GM12878 (cell line): ENCODE measurements at regions not wholly inside any gene's neighbourhood (a gene's known extent, or its start where the extent isn't known, plus 50 kb on each side); places are given as distances from the start of the nearest gene placed in this dataset.

Source experiments
- ATAC-seq: fragments of 200-7000 bp; cut with Tn5 transposase; 3 replicates; pipeline ENCODE4 v1.9.1; 2020; ENCODE audit warnings: mild to moderate bottlenecking, moderate library complexity
- BruUV-seq: library from RNA; stranded (reverse); fragments of 400-500 nt; replicated peaks from 2 replicates; lab custom pipeline; 2021; lab: Mats Ljungman, UMichigan
- CTCF ChIA-PET: fragments of 300-600 bp; sonication (Branson Sonifier 250); formaldehyde crosslinking; extraction: SDS; loops from one replicate; lab custom pipeline; 2021; ENCODE audit warnings: inconsistent platforms; lab: Yijun Ruan, JAX
- POLR2A ChIA-PET: fragments of 350-600 bp; formaldehyde crosslinking; extraction: SDS; loops from one replicate; lab custom pipeline; 2021; ENCODE audit warnings: inconsistent platforms; lab: Charles Lee
- RAD21 ChIA-PET: fragments of 300-600 bp; sonication (Branson Sonifier 250); formaldehyde crosslinking; loops from one replicate; lab custom pipeline; 2023; ENCODE audit warnings: antibody characterized with exemption; ENCODE audit not compliant: unreplicated experiment; lab: Charles Lee
- SMC1A ChIA-PET: fragments of 300-600 bp; sonication (Branson Sonifier 250); formaldehyde crosslinking; loops from one replicate; lab custom pipeline; 2023; ENCODE audit not compliant: unreplicated experiment, uncharacterized antibody; lab: Charles Lee
- DNase-seq: peaks from one replicate; pipeline ENCODE4 v3.0.0-alpha.2; 2011; ENCODE audit warnings: low read depth, low spot score
- FAIRE-seq: peaks from 3 replicates; lab custom pipeline; 2011; peaks lifted over from hg19 to GRCh38; lab: Jason Lieb, UNC
- H2AFZ ChIP-seq: 2 replicates; pipeline ENCODE4 v1.6.0; 2011; ENCODE audit warnings: low read depth, low read length, control low read depth; ENCODE audit not compliant: control insufficient read depth
- H3K27ac ChIP-seq: 2 replicates; pipeline ENCODE4 v1.5.1; 2011; ENCODE audit warnings: control low read depth; ENCODE audit not compliant: control insufficient read depth, insufficient read depth
- H3K27me3 ChIP-seq, 2 experiments: replicated peaks in 1 of 2; 2 replicates each; pipeline versions ENCODE4 v1.6.0 to v1.6.1; 2011; ENCODE audit warnings: low read length in 1 of 2; ENCODE audit not compliant: control insufficient read depth in 2 of 2, insufficient read depth in 2 of 2
- H3K36me3 ChIP-seq, 2 experiments: 2 replicates each; pipeline ENCODE4 v1.5.1; 2011; ENCODE audit warnings: low read length in 1 of 2; ENCODE audit not compliant: control insufficient read depth in 2 of 2, insufficient read depth in 2 of 2
- H3K4me1 ChIP-seq: 2 replicates; pipeline ENCODE4 v1.6.1; 2011; ENCODE audit warnings: mild to moderate bottlenecking, low read length, moderate library complexity, mixed read lengths; ENCODE audit not compliant: control insufficient read depth, insufficient read depth
- H3K4me2 ChIP-seq: 2 replicates; pipeline ENCODE4 v1.6.0; 2011; ENCODE audit warnings: control low read depth; ENCODE audit not compliant: control insufficient read depth, insufficient read depth
- H3K4me3 ChIP-seq: fragments of 200-600 bp; sonication (generic); 2 replicates; pipeline ENCODE4 v1.5.1; 2016
- H3K79me2 ChIP-seq: 2 replicates; pipeline ENCODE4 v1.6.0; 2011; ENCODE audit warnings: low read length; ENCODE audit not compliant: control insufficient read depth, insufficient read depth
- H3K9ac ChIP-seq: 2 replicates; pipeline ENCODE4 v1.8.0; 2011; ENCODE audit warnings: low read length, control low read depth, mixed read lengths; ENCODE audit not compliant: control insufficient read depth, insufficient read depth
- H3K9me3 ChIP-seq: replicated peaks from 3 replicates; pipeline ENCODE4 v1.5.1; 2011; ENCODE audit warnings: mild to moderate bottlenecking, low read length; ENCODE audit not compliant: control insufficient read depth, insufficient read depth
- H4K20me1 ChIP-seq: 2 replicates; pipeline ENCODE4 v1.6.0; 2011; ENCODE audit not compliant: control insufficient read depth, insufficient read depth
- CEBPB ChIP-seq, 2 experiments: fragments of 150-350 bp in 1 of 2; IDR thresholded peaks; 2 replicates each; pipeline ENCODE4 v1.6.1; 2012 to 2014; ENCODE audit warnings: low read depth in 2 of 2, low read length in 2 of 2, borderline replicate concordance in 1 of 2, inconsistent platforms in 1 of 2
- ESRRA ChIP-seq: IDR thresholded peaks from 2 replicates; pipeline ENCODE4 v1.6.1; 2012; ENCODE audit warnings: mild to moderate bottlenecking, low read length, improper control_type of control experiment
- EZH2 ChIP-seq: IDR thresholded peaks from 2 replicates; pipeline ENCODE4 v1.6.1; 2012; ENCODE audit warnings: low read depth, mild to moderate bottlenecking, control low read depth, inconsistent platforms, low read length, borderline replicate concordance; ENCODE audit not compliant: control insufficient read depth
- HCFC1 ChIP-seq: fragments of 150-350 bp; IDR thresholded peaks from 2 replicates; pipeline ENCODE4 v1.6.1; 2014; ENCODE audit warnings: low read length
- KAT2A ChIP-seq: conservative IDR thresholded peaks from 2 replicates; pipeline ENCODE4 v1.6.1; 2011; ENCODE audit warnings: low read depth, low read length; ENCODE audit not compliant: control insufficient read depth
- PAX8 ChIP-seq: fragments of 450-650 bp; IDR thresholded peaks from 2 replicates; pipeline ENCODE4 v1.6.1; 2017; ENCODE audit warnings: mild to moderate bottlenecking, moderate library complexity
- RAD51 ChIP-seq: fragments of 450-650 bp; IDR thresholded peaks from 2 replicates; pipeline ENCODE4 v1.6.1; 2016; ENCODE audit warnings: moderate library complexity, mild to moderate bottlenecking, inconsistent platforms
- RFX5 ChIP-seq: IDR thresholded peaks from 2 replicates; pipeline ENCODE4 v1.6.1; 2011; ENCODE audit warnings: low read depth, low read length, improper control_type of control experiment
- SIN3A ChIP-seq: IDR thresholded peaks from 2 replicates; pipeline ENCODE4 v1.6.1; 2012; ENCODE audit warnings: low read depth, low read length, improper control_type of control experiment
- ZNF24 ChIP-seq: fragments of 450-650 bp; IDR thresholded peaks from 2 replicates; pipeline ENCODE4 v1.6.1; 2017; ENCODE audit warnings: antibody characterized with exemption, mild to moderate bottlenecking
- WGBS: methylation state at CpG from one replicate; pipeline ENCODE4 v1.1.6; 2016; ENCODE audit warnings: low lambda C conversion rate; ENCODE audit not compliant: insufficient replicate concordance, insufficient coverage; ENCODE audit errors: missing lambda C conversion rate; 5-methylcytosine and 5-hydroxymethylcytosine counted together
- in situ Hi-C: fragments of 300-500 bp; cut with MboI; formaldehyde crosslinking; loops from 9 replicates; pipeline ENCODE4 v1.14.3; 2018; ENCODE audit warnings: mixed read lengths
- intact Hi-C: fragments of 100-400 bp; cut with micrococcal nuclease; formaldehyde crosslinking; loops from one replicate; pipeline ENCODE4 v1.14.2; 2022; ENCODE audit not compliant: unreplicated experiment
- TF ChIP-seq, protein P1 (sequence below): IDR thresholded peaks from 2 replicates; pipeline ENCODE4 v1.6.1; 2012; ENCODE audit warnings: mild to moderate bottlenecking, low read depth, low read length
- TF ChIP-seq, protein P2 (sequence below): fragments of 450-650 bp; IDR thresholded peaks from 2 replicates; pipeline ENCODE4 v1.6.1; 2016; ENCODE audit warnings: mild to moderate bottlenecking
- TF ChIP-seq, protein P3 (sequence below): IDR thresholded peaks from 2 replicates; pipeline ENCODE4 v1.6.1; 2012; ENCODE audit warnings: low read depth, low read length, improper control_type of control experiment
- TF ChIP-seq, protein P4 (sequence below): fragments of 450-650 bp; IDR thresholded peaks from 2 replicates; pipeline ENCODE4 v1.6.1; 2017; ENCODE audit warnings: mild to moderate bottlenecking, moderate library complexity
- TF ChIP-seq, protein P5 (sequence below): IDR thresholded peaks from 2 replicates; pipeline ENCODE4 v1.6.1; 2011; ENCODE audit warnings: mild to moderate bottlenecking, low read depth, low read length, moderate library complexity; ENCODE audit not compliant: insufficient replicate concordance

DNA sequence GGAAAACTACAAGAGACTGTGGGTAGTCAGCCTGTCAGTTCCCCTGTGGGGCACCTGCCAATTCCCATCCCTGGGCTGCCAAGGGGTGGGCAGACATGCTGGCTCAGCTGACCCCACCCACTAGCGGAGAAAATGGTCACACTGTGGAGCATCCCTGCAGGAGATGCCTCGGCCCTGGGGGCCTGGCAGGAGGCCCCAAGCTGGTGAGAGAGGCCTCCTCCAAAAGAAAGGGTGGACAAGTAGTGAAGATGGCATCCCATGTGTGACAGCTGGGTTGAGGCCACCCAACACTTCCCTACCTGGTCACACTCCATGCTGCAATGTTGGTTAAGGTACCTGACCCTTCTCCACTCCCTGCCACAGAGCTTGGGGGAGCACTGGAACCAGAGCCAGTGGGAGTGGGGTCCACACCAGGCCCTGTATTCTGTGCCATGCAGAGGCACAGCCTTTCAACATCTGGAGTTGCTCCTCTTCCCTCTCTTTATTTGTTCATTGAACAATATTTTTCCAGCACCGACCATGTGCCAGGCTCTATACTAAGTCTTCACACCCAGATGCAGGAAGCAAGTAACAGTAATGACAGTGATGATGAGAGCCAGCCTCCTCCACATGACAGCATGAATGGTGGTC, 59.5 kb downstream of the KLHDC7A start:
- no peak for ATAC-seq
- in situ Hi-C loops (no loop called here), intact Hi-C loops (no loop called here)
- Histone ChIP-seq H4K20me1 (no peaks in the 10 kb centered on the region), H3K4me3 (no peak overlapping the region), H3K4me1 (no peaks in the 10 kb centered on the region), H3K9me3 (no peaks in the 10 kb centered on the region), H3K36me3 (no peaks in the 10 kb centered on the region), H3K27me3 (peaks cover 0 to 2% of the 10 kb centered on the region in 2 experiments; a peak in 2 of 4 replicates), H3K9ac (no peak overlapping the region), H2AFZ (no peak overlapping the region), H3K27ac (no peak overlapping the region), H3K4me2 (no peak overlapping the region), H3K79me2 (no peaks in the 10 kb centered on the region)
- no TSS peak for BruUV-seq
- CTCF ChIA-PET = no interaction called here
- SMC1A ChIA-PET = no interaction called here
- POLR2A ChIA-PET = no interaction called here
- FAIRE-seq = no peak
- DNase-seq = no peak
- RAD21 ChIA-PET = no interaction called here
- WGBS = 4% methylated on average over 2 of the region's 3 CpGs
- TF ChIP-seq, protein P1, sequence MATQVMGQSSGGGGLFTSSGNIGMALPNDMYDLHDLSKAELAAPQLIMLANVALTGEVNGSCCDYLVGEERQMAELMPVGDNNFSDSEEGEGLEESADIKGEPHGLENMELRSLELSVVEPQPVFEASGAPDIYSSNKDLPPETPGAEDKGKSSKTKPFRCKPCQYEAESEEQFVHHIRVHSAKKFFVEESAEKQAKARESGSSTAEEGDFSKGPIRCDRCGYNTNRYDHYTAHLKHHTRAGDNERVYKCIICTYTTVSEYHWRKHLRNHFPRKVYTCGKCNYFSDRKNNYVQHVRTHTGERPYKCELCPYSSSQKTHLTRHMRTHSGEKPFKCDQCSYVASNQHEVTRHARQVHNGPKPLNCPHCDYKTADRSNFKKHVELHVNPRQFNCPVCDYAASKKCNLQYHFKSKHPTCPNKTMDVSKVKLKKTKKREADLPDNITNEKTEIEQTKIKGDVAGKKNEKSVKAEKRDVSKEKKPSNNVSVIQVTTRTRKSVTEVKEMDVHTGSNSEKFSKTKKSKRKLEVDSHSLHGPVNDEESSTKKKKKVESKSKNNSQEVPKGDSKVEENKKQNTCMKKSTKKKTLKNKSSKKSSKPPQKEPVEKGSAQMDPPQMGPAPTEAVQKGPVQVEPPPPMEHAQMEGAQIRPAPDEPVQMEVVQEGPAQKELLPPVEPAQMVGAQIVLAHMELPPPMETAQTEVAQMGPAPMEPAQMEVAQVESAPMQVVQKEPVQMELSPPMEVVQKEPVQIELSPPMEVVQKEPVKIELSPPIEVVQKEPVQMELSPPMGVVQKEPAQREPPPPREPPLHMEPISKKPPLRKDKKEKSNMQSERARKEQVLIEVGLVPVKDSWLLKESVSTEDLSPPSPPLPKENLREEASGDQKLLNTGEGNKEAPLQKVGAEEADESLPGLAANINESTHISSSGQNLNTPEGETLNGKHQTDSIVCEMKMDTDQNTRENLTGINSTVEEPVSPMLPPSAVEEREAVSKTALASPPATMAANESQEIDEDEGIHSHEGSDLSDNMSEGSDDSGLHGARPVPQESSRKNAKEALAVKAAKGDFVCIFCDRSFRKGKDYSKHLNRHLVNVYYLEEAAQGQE = no peak
- TF ChIP-seq, protein P2, sequence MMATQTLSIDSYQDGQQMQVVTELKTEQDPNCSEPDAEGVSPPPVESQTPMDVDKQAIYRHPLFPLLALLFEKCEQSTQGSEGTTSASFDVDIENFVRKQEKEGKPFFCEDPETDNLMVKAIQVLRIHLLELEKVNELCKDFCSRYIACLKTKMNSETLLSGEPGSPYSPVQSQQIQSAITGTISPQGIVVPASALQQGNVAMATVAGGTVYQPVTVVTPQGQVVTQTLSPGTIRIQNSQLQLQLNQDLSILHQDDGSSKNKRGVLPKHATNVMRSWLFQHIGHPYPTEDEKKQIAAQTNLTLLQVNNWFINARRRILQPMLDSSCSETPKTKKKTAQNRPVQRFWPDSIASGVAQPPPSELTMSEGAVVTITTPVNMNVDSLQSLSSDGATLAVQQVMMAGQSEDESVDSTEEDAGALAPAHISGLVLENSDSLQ = no peak
- TF ChIP-seq RFX5 (no peak), SIN3A (no peak), KAT2A (no peak), EZH2 (no peak), CEBPB (IDR thresholded peaks at IDR 0.05; ENCODE audit: borderline replicate concordance in 1 of 2, low read depth in 2 of 2, low read length in 2 of 2) (no peak), ZNF24 (no peak), HCFC1 (no peak), PAX8 (no peak), ESRRA (no peak), RAD51 (no peak)
- TF ChIP-seq, protein P3, sequence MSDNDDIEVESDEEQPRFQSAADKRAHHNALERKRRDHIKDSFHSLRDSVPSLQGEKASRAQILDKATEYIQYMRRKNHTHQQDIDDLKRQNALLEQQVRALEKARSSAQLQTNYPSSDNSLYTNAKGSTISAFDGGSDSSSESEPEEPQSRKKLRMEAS = no peak
- TF ChIP-seq, protein P4, sequence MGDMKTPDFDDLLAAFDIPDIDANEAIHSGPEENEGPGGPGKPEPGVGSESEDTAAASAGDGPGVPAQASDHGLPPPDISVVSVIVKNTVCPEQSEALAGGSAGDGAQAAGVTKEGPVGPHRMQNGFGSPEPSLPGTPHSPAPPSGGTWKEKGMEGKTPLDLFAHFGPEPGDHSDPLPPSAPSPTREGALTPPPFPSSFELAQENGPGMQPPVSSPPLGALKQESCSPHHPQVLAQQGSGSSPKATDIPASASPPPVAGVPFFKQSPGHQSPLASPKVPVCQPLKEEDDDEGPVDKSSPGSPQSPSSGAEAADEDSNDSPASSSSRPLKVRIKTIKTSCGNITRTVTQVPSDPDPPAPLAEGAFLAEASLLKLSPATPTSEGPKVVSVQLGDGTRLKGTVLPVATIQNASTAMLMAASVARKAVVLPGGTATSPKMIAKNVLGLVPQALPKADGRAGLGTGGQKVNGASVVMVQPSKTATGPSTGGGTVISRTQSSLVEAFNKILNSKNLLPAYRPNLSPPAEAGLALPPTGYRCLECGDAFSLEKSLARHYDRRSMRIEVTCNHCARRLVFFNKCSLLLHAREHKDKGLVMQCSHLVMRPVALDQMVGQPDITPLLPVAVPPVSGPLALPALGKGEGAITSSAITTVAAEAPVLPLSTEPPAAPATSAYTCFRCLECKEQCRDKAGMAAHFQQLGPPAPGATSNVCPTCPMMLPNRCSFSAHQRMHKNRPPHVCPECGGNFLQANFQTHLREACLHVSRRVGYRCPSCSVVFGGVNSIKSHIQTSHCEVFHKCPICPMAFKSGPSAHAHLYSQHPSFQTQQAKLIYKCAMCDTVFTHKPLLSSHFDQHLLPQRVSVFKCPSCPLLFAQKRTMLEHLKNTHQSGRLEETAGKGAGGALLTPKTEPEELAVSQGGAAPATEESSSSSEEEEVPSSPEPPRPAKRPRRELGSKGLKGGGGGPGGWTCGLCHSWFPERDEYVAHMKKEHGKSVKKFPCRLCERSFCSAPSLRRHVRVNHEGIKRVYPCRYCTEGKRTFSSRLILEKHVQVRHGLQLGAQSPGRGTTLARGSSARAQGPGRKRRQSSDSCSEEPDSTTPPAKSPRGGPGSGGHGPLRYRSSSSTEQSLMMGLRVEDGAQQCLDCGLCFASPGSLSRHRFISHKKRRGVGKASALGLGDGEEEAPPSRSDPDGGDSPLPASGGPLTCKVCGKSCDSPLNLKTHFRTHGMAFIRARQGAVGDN = no peak
- TF ChIP-seq, protein P5, sequence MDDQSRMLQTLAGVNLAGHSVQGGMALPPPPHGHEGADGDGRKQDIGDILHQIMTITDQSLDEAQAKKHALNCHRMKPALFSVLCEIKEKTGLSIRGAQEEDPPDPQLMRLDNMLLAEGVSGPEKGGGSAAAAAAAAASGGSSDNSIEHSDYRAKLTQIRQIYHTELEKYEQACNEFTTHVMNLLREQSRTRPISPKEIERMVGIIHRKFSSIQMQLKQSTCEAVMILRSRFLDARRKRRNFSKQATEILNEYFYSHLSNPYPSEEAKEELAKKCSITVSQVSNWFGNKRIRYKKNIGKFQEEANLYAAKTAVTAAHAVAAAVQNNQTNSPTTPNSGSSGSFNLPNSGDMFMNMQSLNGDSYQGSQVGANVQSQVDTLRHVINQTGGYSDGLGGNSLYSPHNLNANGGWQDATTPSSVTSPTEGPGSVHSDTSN = no peak
